ENCODE measurements at regions not wholly inside any gene's neighbourhood (a gene's known extent, or its start where the extent isn't known, plus 50 kb on each side); places are given as distances from the start of the nearest gene placed in this dataset.

GRCh38 chrX:110863883-110864282 lies 68.3 kb upstream of the CHRDL1 start:
- H3K27ac ChIP-seq (ENCODE audit: low read depth, low read length): no peak overlapping the region
- H3K36me3 ChIP-seq (ENCODE audit: insufficient read depth, low read length): no peaks in the 10 kb centered on the region
- no peak overlapping the region for H3K4me3 ChIP-seq (ENCODE audit: low read depth, low read length)
- no peaks in the 10 kb centered on the region for H3K79me2 ChIP-seq (ENCODE audit: control insufficient read depth, insufficient read depth, low read length, unreplicated experiment)
- no peaks in the 10 kb centered on the region for H3K4me1 ChIP-seq (ENCODE audit: control insufficient read depth, insufficient read depth, low read length, unreplicated experiment)
- no peaks in the 10 kb centered on the region for H3K27me3 ChIP-seq (ENCODE audit: insufficient read depth, low read length)
- H2AFZ ChIP-seq (ENCODE audit: low read length, unreplicated experiment): no peak overlapping the region

GRCh38 chrX:110858565-110858964 lies 62.9 kb upstream of the CHRDL1 start:
- no peaks in the 10 kb centered on the region for H3K36me3 ChIP-seq (ENCODE audit: insufficient read depth, low read length)
- H3K79me2 ChIP-seq (ENCODE audit: control insufficient read depth, insufficient read depth, low read length, unreplicated experiment): no peaks in the 10 kb centered on the region
- H3K27ac ChIP-seq (ENCODE audit: low read depth, low read length): no peak overlapping the region

GRCh38 chrX:110853610-110854009 lies 58.0 kb upstream of the CHRDL1 start:
- Histone ChIP-seq H3K79me2 (ENCODE audit: control insufficient read depth, insufficient read depth, low read length, unreplicated experiment) (no peaks in the 10 kb centered on the region), H3K36me3 (ENCODE audit: insufficient read depth, low read length) (no peaks in the 10 kb centered on the region), H3K4me3 (ENCODE audit: low read depth, low read length) (no peak overlapping the region), H3K27me3 (ENCODE audit: insufficient read depth, low read length) (no peaks in the 10 kb centered on the region), H3K4me1 (ENCODE audit: control insufficient read depth, insufficient read depth, low read length, unreplicated experiment) (peaks cover 8% of the 10 kb centered on the region), H2AFZ (ENCODE audit: low read length, unreplicated experiment) (no peak overlapping the region), H3K27ac (ENCODE audit: low read depth, low read length) (no peak overlapping the region)

More at GRCh38 chrX:110858565-110858964, 62.9 kb upstream of the CHRDL1 start:
- no peak overlapping the region for H3K4me3 ChIP-seq (ENCODE audit: low read depth, low read length)
- H2AFZ ChIP-seq (ENCODE audit: low read length, unreplicated experiment): no peak overlapping the region
- H3K27me3 ChIP-seq (ENCODE audit: insufficient read depth, low read length): no peaks in the 10 kb centered on the region
- no peaks in the 10 kb centered on the region for H3K4me1 ChIP-seq (ENCODE audit: control insufficient read depth, insufficient read depth, low read length, unreplicated experiment)

GRCh38 chrX:110852180-110852579 lies 56.6 kb upstream of the CHRDL1 start:
- H3K79me2 ChIP-seq (ENCODE audit: control insufficient read depth, insufficient read depth, low read length, unreplicated experiment): no peaks in the 10 kb centered on the region
- no peak overlapping the region for H3K27ac ChIP-seq (ENCODE audit: low read depth, low read length)
- H2AFZ ChIP-seq (ENCODE audit: low read length, unreplicated experiment): no peak overlapping the region
- H3K27me3 ChIP-seq (ENCODE audit: insufficient read depth, low read length): no peaks in the 10 kb centered on the region
- peaks cover 8% of the 10 kb centered on the region for H3K4me1 ChIP-seq (ENCODE audit: control insufficient read depth, insufficient read depth, low read length, unreplicated experiment)
- no peaks in the 10 kb centered on the region for H3K36me3 ChIP-seq (ENCODE audit: insufficient read depth, low read length)
- H3K4me3 ChIP-seq (ENCODE audit: low read depth, low read length): no peak overlapping the region; the same call in 1 of the 2 replicates

DNA sequence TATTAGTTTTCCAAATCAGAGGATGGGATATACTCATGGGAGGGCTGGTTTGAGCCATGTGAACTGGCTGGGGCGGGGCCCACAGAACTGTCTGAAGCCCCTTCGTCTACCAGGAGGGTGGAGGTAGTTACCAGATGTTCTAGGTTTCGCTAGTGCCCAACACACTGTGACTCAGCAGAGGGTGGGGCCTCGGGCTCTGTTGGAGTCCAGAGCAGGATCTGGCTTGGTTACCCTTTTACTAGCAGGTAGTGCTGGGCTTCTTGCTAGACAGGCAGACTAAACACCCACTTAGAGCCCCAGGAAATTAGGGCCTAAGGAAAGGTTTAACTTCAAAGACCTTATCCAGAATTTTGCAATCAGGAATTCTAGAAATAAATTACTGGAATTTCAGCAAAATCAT lies 56.2 kb upstream of the CHRDL1 start:
- no peaks in the 10 kb centered on the region for H3K79me2 ChIP-seq (ENCODE audit: control insufficient read depth, insufficient read depth, low read length, unreplicated experiment)
- H2AFZ ChIP-seq (ENCODE audit: low read length, unreplicated experiment): no peak overlapping the region
- H3K4me1 ChIP-seq (ENCODE audit: control insufficient read depth, insufficient read depth, low read length, unreplicated experiment): peaks cover 8% of the 10 kb centered on the region
- no peak overlapping the region; the same call in 1 of the 2 replicates for H3K4me3 ChIP-seq (ENCODE audit: low read depth, low read length)
- H3K27ac ChIP-seq (ENCODE audit: low read depth, low read length): no peak overlapping the region
- H3K36me3 ChIP-seq (ENCODE audit: insufficient read depth, low read length): no peaks in the 10 kb centered on the region
- no peaks in the 10 kb centered on the region for H3K27me3 ChIP-seq (ENCODE audit: insufficient read depth, low read length)

GRCh38 chrX:110847334-110847733 lies 51.7 kb upstream of the CHRDL1 start:
- Histone ChIP-seq H3K27ac (ENCODE audit: low read depth, low read length) (no peak overlapping the region), H3K27me3 (ENCODE audit: insufficient read depth, low read length) (no peaks in the 10 kb centered on the region), H3K79me2 (ENCODE audit: control insufficient read depth, insufficient read depth, low read length, unreplicated experiment) (no peaks in the 10 kb centered on the region), H3K36me3 (ENCODE audit: insufficient read depth, low read length) (no peaks in the 10 kb centered on the region), H3K4me1 (ENCODE audit: control insufficient read depth, insufficient read depth, low read length, unreplicated experiment) (peaks cover 12% of the 10 kb centered on the region), H3K4me3 (ENCODE audit: low read depth, low read length) (no peak overlapping the region), H2AFZ (ENCODE audit: low read length, unreplicated experiment) (no peak overlapping the region)

DNA sequence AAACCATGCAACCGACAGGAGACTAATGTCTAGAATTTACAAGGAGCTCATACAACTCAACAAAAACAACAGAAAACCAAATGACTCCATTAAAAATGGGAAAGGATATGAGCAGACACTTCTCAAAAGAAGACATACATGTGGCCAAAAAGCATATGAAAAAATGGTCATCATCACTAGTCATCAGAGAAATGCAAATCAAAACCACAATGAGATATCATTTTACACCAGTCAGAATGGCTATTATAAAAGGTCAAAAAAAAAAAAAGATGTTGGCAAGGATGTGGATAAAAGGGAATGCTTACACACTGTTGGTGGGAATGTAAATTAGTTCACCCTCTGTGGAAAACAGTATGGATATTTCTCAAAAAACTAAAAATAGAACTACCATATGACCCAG lies 50.5 kb upstream of the CHRDL1 start:
- no peak overlapping the region for H3K27ac ChIP-seq (ENCODE audit: low read depth, low read length)
- H2AFZ ChIP-seq (ENCODE audit: low read length, unreplicated experiment): no peak overlapping the region
- H3K27me3 ChIP-seq (ENCODE audit: insufficient read depth, low read length): no peaks in the 10 kb centered on the region
- H3K4me1 ChIP-seq (ENCODE audit: control insufficient read depth, insufficient read depth, low read length, unreplicated experiment): peaks cover 4% of the 10 kb centered on the region
- H3K79me2 ChIP-seq (ENCODE audit: control insufficient read depth, insufficient read depth, low read length, unreplicated experiment): no peaks in the 10 kb centered on the region
- H3K4me3 ChIP-seq (ENCODE audit: low read depth, low read length): no peak overlapping the region
- no peaks in the 10 kb centered on the region for H3K36me3 ChIP-seq (ENCODE audit: insufficient read depth, low read length)
